HG03103 (cell line): ENCODE measurements at regions not wholly inside any gene's neighbourhood (a gene's known extent, or its start where the extent isn't known, plus 50 kb on each side); places are given as distances from the start of the nearest gene placed in this dataset.

Experiments used
- ATAC-seq: cut with Tn5 transposase; IDR thresholded peaks from one replicate; pipeline ENCODE4 v1.9.1; 2021; ENCODE audit warnings: low read depth; ENCODE audit not compliant: unreplicated experiment

DNA sequence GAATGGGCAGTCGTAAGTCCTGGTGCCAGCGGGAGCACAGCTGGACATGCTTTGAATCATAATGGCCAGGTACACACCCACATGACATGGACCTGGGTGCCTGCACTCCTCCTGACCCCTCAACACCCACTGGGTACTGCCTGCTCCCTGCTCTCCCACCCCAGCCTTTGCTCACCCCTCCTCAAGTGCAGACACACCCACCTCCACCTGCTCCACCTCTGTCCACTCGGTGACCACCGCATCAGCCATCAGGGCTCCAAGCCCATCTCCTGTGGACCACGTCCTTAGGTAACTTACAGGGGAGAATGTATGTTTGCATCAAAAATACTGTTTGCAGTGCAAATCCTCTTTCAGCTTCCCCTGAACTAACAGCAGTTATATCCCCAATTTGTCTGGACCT, 214.6 kb downstream of the BRD1 start:
- no peak for ATAC-seq

DNA sequence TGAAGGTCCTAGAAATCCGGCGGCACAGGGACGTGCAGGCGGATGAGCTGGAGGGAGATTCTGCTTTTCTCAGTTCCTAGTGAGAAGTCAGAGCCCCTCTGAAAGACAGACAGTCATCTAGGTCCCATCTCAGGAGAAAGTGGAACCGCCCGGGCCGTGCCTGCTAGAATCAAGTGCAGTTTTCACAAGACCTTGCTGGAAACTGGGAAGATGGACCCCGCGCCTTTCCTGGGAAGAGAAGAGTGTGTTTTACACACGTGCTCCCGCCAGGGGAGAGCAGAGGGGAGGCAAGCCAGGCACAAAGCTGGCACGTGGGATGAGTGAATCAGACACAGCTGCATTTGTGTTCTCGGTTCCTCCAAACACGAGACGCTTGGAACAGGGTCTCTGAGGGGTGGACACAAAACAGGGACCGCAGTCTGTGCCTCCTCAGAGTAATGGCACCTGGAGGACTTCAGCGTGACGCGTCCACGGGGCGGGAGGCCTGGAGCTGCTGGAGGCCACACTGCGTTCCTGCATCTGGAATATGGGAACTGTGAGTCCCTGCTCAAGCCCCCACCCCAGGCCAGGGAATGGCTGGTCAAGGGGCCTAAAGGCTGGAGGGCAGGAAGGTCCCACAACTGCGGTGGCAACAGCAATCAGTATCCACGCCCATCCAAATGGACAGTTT, 218.3 kb downstream of the BRD1 start:
- no peak for ATAC-seq

DNA sequence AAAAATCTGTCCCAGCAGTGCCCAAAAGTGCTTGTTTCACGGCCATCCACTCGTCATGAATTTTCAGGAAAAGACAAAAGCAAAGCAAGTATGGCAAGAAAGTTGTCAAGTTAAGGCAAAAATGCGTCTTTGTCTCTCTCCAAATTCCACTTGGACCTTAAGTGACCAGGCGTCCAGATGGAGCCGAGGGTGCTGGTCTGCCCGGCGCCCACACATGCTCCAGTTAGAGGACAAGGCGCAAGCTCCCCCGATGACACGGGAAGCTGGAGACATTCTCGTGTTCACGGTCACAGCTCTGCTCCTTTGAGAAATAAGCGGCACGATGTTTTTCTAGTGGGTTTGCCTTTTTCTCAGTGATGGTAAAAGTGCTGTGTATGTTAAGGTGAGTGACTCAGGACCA, 219.0 kb downstream of the BRD1 start:
- no peak for ATAC-seq

DNA sequence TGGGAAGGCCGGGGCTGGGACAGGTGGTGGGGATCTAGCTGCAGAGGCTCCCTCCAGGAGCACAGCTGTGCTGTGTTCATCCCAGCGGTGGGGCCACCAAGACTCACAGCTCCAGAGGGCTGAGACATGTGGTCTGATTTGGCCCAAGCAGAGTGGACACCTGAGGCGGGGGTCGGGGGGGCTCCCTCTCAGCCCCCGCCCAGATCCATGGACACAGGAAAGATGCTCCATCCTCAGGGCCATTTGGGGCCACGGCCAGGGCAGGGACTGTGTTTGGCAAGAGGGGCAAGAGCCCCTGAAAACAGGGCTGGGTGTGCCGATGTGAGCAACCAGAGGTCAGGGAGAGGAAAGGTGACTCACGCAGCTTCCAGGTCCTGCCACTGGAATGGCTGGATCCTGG, 219.4 kb downstream of the BRD1 start:
- no peak for ATAC-seq

DNA sequence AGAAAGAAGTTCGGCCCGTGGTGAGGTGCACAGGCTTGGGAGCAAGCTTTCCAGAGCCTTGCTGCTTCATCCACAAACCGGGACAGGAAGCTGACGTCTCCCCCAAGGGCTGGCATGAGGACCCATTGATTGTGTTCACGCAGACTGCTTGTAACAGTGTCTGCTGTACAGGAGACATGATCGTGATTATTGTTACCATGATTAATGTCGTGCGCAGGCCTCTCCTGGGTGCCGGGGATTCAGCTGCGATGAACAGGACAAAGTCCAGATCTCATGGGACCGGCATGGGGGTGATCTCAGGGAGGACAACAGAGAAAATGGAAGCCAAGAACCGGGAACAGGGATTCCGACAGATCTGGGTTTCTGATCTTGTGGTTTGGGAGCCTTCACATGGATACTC, 219.9 kb downstream of the BRD1 start:
- no peak for ATAC-seq

DNA sequence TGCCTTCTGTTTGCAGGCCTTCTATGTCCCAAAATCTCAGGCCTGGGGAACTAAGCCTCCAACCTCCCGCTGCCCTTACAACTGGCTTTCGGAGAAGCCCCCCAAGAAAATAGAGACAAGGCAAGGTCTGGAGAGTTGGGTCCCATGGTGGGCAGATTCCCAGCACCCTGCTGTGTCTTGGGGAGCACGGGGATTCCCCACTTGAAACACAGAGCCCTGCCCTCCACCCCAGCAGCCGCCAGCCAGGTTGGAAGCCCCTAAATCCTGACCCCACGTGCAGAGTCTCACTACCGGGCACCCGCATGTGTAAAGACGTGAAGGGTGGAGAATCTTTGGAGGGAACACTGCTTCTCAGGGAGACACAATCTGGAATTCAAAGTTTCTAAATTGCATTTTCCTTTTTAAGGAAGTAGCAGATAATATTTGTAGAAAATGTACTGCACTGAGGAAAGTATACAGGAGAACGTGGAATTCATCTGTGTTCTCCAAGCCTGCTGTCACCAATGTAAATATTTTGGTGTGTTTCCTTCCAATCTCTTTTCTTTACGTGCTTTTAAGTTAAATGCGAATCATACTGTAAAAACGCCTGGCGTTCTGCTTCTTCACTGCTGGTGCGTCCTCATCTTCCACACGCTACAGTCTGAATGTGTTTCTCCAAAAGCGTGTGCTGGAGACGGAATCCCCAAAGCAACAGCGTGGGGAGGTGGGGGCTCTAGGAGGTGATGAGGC, 220.9 kb downstream of the BRD1 start:
- ATAC-seq, result no peak

DNA sequence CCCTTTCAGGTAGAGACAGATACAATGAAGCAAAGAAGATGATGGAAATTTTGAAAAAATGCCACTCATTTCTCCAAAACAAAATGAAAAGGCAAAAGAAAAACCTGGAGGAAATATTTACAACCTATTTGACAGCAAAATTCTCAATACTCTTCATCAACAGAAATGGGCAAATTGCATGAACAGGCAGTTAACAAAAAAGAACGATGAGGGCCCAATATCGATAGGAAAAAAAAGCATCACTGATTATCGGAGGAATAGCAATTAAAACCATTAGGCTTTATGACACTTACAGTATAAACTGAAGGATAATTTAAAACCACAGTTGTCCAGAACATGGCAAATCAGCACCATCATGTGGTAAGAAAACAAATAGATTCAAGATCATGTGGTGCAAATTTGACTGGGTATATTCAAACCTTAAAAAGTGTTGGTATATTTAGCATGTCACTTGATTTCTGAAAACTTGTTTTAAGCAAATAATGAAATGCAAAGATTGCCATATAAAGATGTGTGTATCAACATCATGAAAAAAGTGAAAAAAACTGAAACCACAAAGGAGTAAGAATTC, 222.9 kb downstream of the BRD1 start:
- no peak for ATAC-seq

DNA sequence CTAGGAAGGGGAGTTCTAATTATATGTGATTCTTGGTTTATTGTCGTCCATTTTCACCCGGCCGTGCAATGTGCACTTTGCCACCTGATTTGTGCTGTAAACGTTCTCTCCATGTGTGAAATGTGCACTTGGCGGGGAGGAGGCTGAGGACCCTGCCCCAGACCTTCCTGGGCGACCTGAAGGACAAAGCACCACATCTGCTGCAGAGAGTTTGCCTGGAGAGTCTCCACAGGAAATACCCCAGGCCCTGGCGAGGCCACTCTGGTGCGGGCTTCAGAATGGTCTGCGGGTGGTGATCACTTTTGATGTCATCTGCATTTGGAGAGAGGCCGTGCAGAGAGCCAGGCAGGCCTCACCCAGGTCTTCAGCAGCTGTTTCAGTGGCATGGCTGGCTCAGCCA, 224.7 kb downstream of the BRD1 start:
- no peak for ATAC-seq

DNA sequence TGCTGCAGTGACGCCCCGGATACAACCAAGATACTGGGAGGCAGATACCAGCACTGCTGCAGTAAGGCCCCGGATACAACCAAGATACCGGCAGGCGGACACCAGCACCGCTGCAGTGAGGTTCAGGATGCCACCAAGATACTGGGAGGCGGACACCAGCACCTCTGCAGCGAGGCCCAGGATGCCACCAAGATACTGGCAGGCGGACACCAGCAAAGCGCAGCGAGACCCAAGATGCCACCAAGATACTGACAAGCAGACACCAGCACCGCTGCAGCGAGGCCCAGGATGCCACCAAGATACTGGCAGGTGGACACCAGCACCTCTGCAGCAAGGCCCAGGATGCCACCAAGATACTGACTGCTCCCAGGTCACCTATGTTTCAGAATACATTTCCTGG, 225.2 kb downstream of the BRD1 start:
- ATAC-seq, result no peak

DNA sequence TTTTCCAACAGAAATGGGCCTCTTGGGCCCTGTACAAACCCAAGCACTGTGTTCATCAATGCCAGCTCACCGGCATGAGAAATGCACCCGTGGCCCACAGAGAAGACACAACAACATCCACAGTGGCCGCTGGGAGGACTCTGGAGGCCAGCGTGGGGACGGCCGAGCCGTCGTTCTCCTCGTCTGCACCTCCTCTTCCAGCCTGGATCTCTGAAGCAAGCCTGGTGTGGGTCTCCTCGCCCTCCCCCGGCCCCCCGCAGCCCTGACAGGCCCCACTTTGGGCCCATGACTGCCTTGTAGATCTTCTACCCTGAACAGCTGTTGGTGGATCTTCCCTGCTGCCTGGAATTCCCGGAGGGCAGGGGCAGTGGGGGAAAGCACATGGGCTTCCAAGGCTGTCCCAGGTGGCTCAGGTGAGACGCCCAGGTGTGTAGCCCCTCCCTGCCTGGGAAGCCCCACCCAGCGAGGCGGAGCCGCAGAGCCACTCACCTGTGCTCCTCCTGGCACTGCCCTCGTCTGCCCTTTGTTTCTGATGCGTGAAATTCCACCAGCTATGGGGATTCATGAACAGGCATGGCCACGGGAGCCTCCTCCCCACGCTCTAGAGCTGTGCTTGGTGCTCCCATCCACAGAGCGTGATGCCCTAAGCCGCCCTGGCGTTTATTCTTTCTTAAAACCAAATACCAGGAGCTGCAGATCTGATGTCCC, 225.9 kb downstream of the BRD1 start:
- no peak for ATAC-seq

DNA sequence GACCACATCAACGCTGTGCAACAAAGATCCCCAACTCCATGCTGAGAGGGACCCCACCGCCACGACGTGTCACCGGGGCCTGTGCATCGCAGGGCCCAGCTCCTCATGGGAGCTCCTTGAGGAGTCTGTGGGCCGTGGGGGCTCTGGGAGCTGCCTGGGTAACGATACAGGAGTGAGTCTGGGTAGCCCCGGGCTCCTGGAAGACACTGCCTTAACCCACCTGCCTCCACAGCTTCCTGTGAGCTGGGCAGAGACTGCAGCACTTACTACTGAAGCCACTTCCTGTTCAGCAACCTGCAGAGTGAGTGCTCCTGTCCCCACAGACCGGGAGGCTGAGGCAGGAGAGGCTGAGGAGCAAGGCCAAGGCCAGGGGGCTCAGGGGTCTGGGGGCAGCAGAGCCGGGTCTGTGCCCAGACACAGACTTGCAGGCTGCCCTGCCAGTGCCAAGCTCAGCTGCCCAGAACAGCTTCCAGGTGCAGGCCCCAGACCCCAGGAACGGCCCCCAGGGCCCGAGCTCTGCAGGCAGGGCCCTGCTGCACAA, 226.7 kb downstream of the BRD1 start:
- ATAC-seq, result no peak

DNA sequence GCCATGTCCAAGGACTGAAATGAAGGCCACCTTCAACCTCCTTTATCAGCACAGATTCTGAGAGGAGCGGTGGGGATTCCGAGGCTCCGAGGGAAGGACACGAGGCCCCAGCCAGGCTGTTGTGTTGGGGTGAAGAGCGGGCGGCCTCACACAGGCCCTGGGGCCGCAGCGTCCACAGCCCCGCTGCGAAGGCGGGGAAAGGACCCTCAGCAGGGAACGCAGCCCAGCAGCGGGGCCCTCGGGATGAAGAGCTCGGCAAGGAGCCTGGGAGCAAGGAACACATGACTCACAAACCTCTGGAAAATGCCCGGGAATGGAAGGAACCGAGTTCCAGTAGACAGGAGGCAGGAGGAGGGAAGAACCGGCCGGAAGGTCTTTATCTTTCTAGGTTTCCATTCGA, 227.2 kb downstream of the BRD1 start:
- no peak for ATAC-seq

DNA sequence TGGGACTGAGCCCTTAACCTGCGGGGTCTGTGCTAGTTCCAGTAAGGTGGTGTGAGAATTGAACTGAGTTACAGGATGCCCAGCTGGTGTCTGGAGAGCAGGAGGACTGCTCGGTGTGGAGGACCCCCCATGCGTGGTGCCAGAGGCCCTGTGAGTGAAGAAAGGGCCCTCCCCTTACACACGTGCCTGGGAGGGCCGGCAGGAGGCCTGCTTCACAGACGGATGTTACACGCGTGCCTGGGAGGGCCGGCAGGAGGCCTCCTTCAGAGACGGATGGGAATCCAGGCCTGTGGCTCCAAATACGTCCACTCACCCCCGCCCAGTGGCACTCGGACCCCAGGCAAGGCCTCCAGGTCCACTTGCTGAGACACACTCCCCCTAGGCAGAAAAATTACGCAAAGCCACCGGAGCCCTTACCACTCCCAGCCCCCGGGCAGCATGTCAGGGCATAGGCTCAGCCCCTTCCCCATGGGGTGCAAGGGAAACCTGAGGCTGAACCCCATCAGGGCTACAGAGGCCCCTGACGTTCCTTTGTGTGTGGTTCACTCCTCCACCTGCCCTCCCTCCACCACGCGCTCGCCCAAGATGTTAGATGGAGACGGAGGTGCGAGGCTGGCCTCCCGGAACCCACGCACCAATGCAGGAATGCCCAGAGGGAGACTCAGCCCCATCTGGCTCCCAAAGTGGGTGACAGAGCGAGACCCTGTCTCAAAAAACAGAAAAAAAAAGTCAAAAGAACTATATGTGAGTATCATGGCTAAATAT, 227.8 kb downstream of the BRD1 start:
- no peak for ATAC-seq

DNA sequence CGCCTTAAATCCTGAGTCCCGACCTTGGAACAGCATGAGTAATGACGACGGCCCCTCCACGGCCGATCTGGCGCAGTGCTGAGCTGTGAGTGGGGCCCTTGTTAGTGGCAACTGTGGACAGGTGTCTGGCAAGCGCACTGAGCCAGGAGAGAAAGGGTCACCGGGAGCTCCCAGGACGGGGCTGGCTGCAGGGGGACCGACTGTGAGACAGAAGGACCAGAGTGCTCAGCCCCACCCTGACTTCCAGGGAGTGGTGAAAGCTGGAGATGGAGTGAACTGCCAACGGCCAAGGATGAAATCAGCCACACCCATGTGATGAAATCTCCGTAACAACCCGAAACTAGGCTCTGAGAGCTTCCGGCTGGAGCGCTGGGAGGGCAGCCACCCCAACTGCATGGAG, 228.6 kb downstream of the BRD1 start:
- no peak for ATAC-seq

DNA sequence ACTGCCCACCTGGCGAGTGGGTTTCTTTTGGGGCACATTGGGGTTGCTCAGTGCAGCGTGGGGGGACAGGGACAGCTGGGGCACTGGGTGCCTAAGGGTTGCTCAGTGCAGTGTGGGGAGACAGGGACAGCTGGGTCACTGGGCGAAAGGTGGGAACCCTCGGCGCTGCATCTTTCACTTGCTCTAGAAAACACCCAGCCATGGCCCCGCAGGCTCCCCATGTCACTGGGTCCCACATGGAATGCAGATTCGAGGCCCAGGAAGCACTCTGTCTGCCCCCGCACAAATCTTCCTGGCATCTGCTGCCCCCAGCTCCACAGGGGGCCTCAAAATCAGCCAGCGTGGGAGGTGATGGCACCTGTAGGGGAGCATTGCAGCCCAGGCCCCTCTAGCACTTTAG, 229.3 kb downstream of the BRD1 start:
- no peak for ATAC-seq

DNA sequence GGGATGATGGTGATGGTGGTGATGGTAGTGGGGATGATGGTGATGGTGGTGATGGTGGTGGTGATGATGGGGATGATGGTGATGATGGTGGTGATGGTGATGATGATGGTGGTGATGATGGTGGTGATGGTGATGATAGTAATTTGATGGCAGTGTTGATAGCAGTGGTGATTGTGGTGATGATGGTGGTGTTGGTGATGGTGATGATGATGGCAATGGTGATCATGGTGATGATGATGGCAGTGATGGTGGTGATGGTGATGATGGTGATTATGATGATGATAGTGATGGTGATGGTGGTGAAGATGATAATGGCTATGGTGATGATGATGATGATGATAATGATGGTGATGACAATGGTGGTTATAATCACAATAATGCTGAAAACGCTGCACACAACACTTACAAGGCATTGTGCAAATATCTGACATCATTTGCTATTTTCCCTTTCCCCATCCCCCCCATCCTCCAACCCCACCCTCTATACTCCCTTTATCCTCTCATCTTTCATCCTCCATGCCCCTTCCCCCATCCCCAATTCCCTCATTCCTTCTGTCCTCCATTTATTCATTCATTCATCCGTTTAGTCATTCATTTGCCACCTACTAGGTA, 230.1 kb downstream of the BRD1 start:
- no peak for ATAC-seq

DNA sequence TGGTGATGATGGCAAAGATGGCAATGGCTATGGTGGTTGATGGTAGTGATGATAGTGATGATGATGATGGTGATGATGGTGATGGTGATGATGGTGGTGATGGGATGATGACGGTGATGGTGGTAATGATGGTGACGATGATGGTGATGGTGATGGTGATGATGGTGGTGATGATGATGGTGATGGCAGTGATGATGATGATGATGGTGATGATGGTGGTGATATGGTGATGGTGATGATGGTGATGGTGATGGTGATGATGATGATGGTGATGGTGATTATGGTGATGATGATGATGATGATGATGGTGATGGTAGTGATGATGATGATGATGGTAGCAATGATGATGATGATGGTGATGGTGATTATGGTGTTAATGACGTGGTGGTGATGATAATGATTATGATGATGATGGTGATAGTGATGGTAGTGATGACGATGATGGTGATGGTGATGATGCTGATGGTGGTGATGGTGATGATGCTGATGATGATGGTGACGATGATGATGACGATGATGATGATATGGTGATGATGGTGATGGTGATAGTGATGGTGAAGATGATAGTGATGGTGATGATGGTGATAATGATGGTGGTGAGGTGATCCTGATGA, 232.1 kb downstream of the BRD1 start:
- no peak for ATAC-seq

DNA sequence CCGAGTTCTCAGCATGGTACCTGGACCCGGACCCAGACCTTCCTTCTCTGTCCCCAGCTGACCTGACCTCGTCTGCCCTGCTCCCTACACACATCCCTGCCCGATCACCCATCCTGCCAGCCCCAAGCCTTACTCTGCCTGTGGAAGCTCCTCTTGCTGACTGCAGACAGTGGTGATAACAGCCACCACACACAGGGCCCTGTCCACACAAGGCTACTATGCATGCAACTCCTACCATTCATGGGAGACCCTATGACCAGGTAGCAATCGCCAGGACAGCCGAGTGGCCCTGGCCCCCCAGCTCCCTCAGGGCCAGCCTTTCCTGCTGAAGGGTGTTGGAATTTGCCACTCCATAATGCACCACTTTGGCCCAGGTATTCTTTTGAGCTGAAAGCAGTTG, 233.6 kb downstream of the BRD1 start:
- no peak for ATAC-seq

DNA sequence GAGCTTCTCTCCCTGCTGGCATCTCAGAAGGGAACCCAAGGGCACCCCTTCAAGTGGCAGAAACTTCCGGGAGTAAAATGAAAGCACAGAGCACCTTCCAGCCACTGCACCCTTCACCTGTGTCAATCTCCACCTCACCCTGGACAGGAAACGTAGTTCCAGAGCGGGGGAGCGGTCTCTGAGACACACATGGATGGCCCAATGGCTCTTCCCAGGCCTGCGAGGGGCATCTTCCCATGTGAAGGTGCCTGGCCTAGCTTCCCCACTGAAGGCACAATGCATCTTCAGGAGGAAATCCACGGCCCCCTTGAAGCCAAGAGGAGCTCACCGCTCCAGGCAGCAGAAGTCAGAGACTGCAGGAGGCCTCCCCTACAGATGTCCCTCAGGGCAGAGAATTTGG, 234.2 kb downstream of the BRD1 start:
- no peak for ATAC-seq
